ENCODE measurements at regions not wholly inside any gene's neighbourhood (a gene's known extent, or its start where the extent isn't known, plus 50 kb on each side); places are given as distances from the start of the nearest gene placed in this dataset.

DNA sequence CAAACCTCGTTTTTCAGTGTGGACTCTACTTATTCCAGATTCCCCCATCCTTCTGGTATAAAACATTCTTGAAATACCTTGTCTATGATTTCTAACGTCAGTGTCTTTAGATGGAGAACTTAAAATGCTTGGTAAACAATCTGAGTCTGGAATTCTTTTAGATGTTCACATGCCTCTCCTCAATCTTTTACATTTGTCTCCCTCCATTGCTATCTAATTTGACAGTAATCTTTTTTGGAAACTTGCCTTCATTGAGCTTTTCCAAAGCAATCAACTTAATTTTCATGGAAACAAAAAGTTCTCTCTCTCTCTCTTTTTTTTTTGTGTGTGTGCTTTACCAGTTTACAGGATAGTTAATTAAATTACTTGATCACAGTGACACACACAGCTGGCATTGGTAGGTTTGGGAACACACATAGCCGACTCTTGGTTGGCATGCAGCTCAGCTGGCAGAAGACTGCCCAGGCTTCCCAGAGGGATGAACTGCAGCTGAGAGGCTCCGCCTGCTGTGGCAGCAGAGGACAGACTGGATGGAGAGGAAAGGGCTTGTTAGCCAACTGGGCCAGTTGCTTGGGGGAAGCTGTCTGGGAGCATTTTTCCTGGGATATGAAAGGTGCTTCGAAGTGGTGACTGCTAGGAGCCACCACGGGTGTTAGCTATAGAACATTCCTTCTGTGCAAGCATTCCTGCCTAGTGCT lies 271.3 kb downstream of the ZSWIM6 start:
- peak; percentile 33 for TF ChIP-seq CTCF (conservative IDR thresholded peaks at IDR 0.05; ENCODE audit: low read depth, low read length)
- no peak for DNase-seq (ENCODE audit: low read depth)
- no peak overlapping the region for H3K4me3 ChIP-seq (ENCODE audit: low read length)

- TF ChIP-seq CTCF (conservative IDR thresholded peaks at IDR 0.05; ENCODE audit: low read depth, low read length), result no peak
- DNase-seq (ENCODE audit: low read depth), result no peak
- no peak overlapping the region for H3K4me3 ChIP-seq (ENCODE audit: low read length)
These were observed 272.3 kb downstream of the ZSWIM6 start for GRCh38 chr5:61604076-61605025.

GRCh38 chr5:61609840-61610677 lies 278.0 kb downstream of the ZSWIM6 start:
- no peak for DNase-seq (ENCODE audit: low read depth)
- no peak for TF ChIP-seq CTCF (conservative IDR thresholded peaks at IDR 0.05; ENCODE audit: low read depth, low read length)
- no peak overlapping the region for H3K4me3 ChIP-seq (ENCODE audit: low read length)

DNA sequence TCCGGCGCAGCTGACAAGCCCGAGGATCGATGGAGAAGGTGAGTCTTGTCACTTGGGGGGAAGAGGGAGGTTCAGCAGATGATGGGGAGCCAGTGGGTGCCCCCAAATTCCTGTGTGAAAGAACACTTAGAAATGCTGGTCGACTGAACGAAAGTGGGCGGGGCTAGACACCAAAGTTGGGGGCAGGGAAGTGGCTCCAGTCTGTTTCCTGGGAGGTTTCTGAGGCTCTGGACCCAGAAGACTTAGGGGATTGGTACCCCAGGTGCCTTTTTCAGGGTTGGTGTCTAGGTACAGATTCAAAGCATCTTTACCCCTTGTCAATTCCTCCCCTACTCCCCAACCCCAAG lies 278.6 kb downstream of the ZSWIM6 start:
- TF ChIP-seq CTCF (conservative IDR thresholded peaks at IDR 0.05; ENCODE audit: low read depth, low read length), result no peak
- DNase-seq (ENCODE audit: low read depth), result no peak
- H3K4me3 ChIP-seq (ENCODE audit: low read length), result no peak overlapping the region

GRCh38 chr5:61612431-61612830 lies 280.4 kb downstream of the ZSWIM6 start:
- no peak overlapping the region for H3K4me3 ChIP-seq (ENCODE audit: low read length)
- TF ChIP-seq CTCF (conservative IDR thresholded peaks at IDR 0.05; ENCODE audit: low read depth, low read length), result no peak
- DNase-seq (ENCODE audit: low read depth), result no peak

DNA sequence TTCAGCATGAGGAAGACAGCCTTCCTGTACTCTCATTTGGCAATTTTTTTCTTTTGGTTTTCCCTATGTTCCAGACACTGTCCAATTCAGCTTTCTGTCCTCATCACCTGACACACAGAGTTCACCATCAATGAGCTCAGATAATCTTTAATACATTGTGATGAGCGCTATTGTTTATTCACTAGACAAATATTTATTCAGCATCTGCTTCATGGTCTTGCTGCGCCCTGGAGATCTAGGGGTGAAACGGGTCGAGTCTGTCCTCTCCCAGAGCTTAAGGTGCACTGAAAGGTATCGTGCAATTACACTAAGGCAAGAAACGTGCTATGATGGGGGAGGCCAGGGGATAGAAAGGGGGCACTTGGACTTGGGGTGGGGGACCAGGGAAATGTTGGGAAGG lies 281.6 kb downstream of the ZSWIM6 start:
- DNase-seq (ENCODE audit: low read depth), result no peak
- TF ChIP-seq CTCF (conservative IDR thresholded peaks at IDR 0.05; ENCODE audit: low read depth, low read length), result no peak
- no peak overlapping the region for H3K4me3 ChIP-seq (ENCODE audit: low read length)

All from retinal pigment epithelial cell (primary cell).